ENCODE measurements at regions not wholly inside any gene's neighbourhood (a gene's known extent, or its start where the extent isn't known, plus 50 kb on each side); places are given as distances from the start of the nearest gene placed in this dataset.

- POLR2A ChIA-PET: no interaction called here
- DNase-seq (ENCODE audit: extremely low spot score): no peak
- no peak for TF ChIP-seq CTCF (IDR thresholded peaks at IDR 0.05; ENCODE audit: control extremely low read depth, extremely low read depth, low read depth, missing control alignments)
- CTCF ChIA-PET: interaction anchor here (1.7 to 2.7 kb wide), 2 partner anchors 9 to 11 kb away, joined by 7 to 11 read pairs; no protein-coding TSS in a partner anchor
Measured at GRCh38 chr3:26256224-26256623, 366.3 kb upstream of the LRRC3B start.

GRCh38 chr3:26259176-26259575 is 363.4 kb upstream of the LRRC3B start:
- ChIA-PET CTCF (interaction anchor here (1.3 kb wide), 1 partner anchor 11 kb away, joined by 6 read pairs; no protein-coding TSS in a partner anchor), POLR2A (no interaction called here)
- DNase-seq (ENCODE audit: extremely low spot score): no peak
- TF ChIP-seq CTCF (IDR thresholded peaks at IDR 0.05; ENCODE audit: control extremely low read depth, extremely low read depth, low read depth, missing control alignments): no peak

GRCh38 chr3:26260139-26260538 is 362.4 kb upstream of the LRRC3B start:
- TF ChIP-seq CTCF (IDR thresholded peaks at IDR 0.05; ENCODE audit: control extremely low read depth, extremely low read depth, low read depth, missing control alignments): no peak
- CTCF ChIA-PET: interaction anchor here (1.3 to 1.7 kb wide), 3 partner anchors 8 to 32 kb away, joined by 3 to 6 read pairs (median 3); no protein-coding TSS in a partner anchor
- POLR2A ChIA-PET: no interaction called here
- DNase-seq (ENCODE audit: extremely low spot score): no peak

- DNase-seq (ENCODE audit: extremely low spot score): no peak
- CTCF ChIA-PET: interaction anchor here (1.1 to 1.4 kb wide), 2 partner anchors 17 to 27 kb away, joined by 3 read pairs; no protein-coding TSS in a partner anchor
- POLR2A ChIA-PET: no interaction called here
- TF ChIP-seq CTCF (IDR thresholded peaks at IDR 0.05; ENCODE audit: control extremely low read depth, extremely low read depth, low read depth, missing control alignments): no peak
Measured at GRCh38 chr3:26264708-26265107, 357.9 kb upstream of the LRRC3B start.

- no peak for TF ChIP-seq CTCF (IDR thresholded peaks at IDR 0.05; ENCODE audit: control extremely low read depth, extremely low read depth, low read depth, missing control alignments)
- POLR2A ChIA-PET: no interaction called here
- CTCF ChIA-PET: interaction anchor here (1.4 kb wide), 1 partner anchor 8 kb away, joined by 3 read pairs; no protein-coding TSS in a partner anchor
- DNase-seq (ENCODE audit: extremely low spot score): no peak
Measured at GRCh38 chr3:26271848-26272247, 350.7 kb upstream of the LRRC3B start.

GRCh38 chr3:26273196-26273595 is 349.4 kb upstream of the LRRC3B start:
- ChIA-PET POLR2A (no interaction called here), CTCF (interaction anchor here (1.4 kb wide), 1 partner anchor 9 kb away, joined by 3 read pairs; no protein-coding TSS in a partner anchor)
- no peak for DNase-seq (ENCODE audit: extremely low spot score)
- TF ChIP-seq CTCF (IDR thresholded peaks at IDR 0.05; ENCODE audit: control extremely low read depth, extremely low read depth, low read depth, missing control alignments): no peak
